HG03025 (cell line): ENCODE measurements at regions not wholly inside any gene's neighbourhood (a gene's known extent, or its start where the extent isn't known, plus 50 kb on each side); places are given as distances from the start of the nearest gene placed in this dataset.
A peak's percentile ranks its signal among the peaks of the same experiment; 100 is the strongest.

Source experiments
- ATAC-seq: cut with Tn5 transposase; IDR thresholded peaks from one replicate; pipeline ENCODE4 v1.9.1; 2021; ENCODE audit warnings: mild to moderate bottlenecking, moderate library complexity; ENCODE audit not compliant: unreplicated experiment, low FRiP score

DNA sequence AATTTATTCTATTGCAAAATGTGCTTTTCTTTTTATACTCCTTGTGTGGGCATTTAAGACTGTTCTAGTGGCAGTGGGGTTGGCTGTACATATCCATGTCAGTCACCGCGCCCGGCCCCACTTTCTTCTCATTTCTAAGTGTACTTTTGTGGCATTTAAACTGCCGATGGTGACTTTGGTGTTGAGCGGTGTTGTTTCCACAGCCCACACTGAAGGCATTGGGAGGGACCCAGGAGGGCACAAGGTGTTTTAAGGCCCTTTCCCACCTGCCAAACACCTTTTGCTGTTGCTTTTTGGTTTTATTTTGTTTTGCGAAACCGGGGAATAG is 369.7 kb downstream of the MTX2 start:
- ATAC-seq, result no peak

GRCh38 chr2:176639671-176640070 is 370.4 kb downstream of the MTX2 start:
- no peak for ATAC-seq

GRCh38 chr2:176641436-176641835 is 372.2 kb downstream of the MTX2 start:
- no peak for ATAC-seq

DNA sequence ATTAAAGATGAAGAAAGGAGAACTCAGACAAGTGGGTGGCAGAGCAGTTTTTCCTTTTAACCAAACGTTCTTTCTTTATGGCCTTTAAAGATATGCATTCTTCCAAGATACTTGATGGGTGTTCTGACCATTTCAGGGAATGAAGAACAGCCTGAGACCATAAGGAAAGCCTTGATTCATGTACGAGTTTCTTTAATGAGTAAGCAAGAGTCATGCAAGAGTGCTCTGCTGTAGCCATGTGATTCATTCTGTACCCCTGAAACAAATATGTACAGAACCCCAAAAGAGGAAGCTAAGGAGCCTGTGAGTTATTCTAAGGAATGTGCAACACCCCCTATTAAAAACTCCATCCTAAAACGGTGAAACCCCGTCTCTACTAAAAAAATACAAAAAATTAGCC is 372.8 kb downstream of the MTX2 start:
- no peak for ATAC-seq

- no peak for ATAC-seq
Measured at GRCh38 chr2:176643646-176644045, 374.4 kb downstream of the MTX2 start.

- ATAC-seq, result no peak
Measured at GRCh38 chr2:176645494-176645893, 376.3 kb downstream of the MTX2 start.

- ATAC-seq, result no peak
Measured at GRCh38 chr2:176646033-176646615, 376.9 kb downstream of the MTX2 start.

DNA sequence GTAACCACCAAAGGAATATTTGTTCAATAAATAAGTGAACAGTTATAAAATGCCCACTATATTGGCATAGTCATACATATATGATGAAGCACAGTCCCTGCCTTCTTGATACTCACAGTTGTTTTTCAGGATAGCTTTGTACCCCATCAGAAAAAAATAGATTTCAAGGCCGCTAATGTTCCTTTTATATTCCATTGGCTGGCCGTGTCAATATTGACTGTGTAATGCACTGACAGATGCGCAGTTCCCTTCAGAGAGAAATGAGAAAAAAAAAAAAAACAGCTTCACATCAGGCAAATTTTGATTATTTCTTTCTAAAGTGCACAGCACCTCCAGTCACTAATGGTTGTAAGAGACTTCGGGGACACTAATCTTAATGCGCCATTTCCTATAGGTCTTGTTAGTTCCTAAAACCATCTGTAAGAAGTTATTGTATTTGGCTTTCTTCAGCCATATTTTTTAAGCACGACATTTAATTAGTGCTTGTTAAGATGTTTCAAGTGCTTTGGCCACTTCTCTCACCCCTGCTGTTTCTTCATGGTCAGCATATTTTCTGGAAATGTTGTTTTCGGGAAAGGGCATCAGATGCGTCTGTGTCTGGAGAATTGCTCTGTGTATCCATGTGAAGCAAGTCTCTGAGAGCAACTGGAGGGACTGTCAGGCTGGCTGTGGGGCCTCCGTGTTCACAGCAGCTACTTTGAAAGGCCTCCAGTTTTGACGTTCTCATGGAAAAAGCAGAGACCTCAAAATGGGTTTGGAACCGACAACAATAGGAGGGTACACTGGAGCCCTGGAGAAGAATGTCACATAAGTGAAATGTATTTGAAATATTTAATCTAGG is 378.3 kb downstream of the MTX2 start:
- ATAC-seq, result no peak

- no peak for ATAC-seq
Measured at GRCh38 chr2:176648700-176649297, 379.6 kb downstream of the MTX2 start.

DNA sequence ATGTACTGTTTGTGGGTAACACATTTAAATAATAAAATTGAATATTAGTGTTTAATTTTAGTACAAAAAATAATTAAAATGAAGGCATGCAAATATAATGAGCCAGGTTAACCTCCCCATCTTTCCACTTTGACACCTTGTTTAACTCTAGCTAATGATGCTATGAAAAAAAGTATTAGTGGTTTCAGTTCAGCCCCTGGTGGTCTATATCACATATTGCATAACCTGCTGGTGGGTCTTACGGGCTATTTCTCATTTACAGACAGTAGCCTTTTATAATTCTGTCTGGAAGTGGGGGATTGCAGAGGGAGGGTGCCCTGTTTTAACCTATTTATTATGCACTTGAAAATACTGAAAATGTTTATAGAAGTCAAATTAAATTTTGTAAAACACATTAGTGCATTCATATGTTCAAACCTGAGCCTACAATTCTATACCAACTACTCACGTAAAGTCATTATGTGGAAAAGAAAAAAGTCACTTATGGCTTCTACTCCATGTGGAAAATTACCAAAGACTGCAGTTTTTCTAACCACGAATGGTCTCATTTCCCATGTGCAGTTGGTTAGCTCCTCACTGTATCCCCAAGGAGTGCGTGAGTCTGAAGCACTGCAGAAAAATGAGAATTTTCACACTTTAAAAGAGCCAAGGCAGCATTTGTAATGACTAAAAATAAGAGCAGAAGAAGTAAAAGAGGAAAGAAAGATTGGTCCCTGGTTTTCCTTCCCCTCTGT is 381.0 kb downstream of the MTX2 start:
- no peak for ATAC-seq

DNA sequence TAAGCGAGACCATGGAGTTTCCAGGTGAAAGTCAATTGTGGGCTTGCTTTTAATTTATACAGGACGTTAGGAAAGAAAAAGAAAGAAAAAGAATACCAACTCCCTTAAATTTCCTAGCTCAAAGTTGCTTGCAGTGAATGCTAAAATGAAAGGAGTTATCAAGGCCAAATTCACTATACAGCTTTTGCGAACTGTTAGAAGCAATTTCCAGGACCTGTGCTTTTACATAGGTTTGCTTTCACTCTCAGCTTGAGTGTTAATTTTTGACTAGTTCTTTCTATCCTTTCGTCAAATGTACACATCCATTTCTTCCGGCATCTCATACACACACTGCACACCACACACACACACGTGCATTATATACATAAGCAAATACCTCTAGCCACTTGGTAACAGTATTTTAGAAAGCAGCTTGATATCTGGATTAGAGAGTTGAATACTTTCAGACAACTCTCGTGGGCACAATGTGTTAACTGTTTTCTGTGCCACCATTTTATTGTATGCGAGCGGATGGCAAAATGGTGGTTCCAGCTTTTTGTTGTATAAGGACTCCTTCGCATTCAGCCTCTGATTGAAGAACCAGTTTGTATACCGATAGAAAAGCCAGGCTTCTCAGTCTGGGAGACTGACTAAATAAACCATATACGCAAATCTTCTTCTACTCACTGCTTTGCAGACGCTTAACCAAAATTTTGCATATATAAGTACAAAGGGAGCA is 381.8 kb downstream of the MTX2 start:
- no peak for ATAC-seq

DNA sequence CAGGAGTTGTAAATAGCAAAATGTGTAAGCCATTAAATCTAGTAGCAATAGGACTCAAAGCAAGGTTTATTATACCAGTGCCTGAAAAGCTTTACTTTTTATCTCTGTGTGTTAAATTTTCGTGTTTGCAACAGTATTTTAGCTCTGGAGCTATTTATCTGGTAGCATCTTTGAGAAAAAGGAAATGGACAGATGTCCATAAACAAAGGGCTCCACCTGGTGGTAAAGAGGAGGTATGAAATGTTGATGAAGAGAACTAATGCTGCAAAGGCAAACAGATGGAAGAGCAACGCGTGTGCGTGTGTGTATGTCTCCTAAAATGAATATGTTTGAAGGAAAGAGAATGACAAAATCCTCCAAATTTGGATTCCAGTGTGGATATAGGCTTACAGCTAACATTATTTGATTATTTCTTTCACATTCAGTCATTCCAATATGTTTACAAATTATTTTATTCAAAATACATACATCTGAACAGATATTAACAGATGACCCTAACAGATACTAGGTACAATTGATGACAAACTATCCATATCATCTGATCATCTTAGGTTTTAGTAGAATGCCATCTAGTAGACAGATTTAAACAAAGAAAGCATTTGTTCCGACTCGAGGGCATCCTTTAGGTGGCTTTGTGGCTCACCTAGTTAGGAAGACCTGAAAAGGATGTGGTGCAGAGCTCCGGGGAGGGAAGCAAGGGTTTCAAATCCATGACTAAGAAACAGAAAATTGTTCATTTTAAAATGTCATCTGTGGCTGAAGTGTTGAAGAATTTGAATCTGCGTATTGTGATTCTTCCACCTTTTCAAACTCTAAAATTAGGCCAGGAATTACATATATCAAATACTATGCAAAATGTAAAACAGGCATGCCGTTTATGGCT is 383.3 kb downstream of the MTX2 start:
- peak; percentile 69 for ATAC-seq

GRCh38 chr2:176653479-176654443 is 384.5 kb downstream of the MTX2 start:
- peak; percentile 81 for ATAC-seq

GRCh38 chr2:176656038-176656775 is 387.0 kb downstream of the MTX2 start:
- no peak for ATAC-seq

- ATAC-seq, result no peak
Measured at GRCh38 chr2:176656776-176657140, 387.5 kb downstream of the MTX2 start.

DNA sequence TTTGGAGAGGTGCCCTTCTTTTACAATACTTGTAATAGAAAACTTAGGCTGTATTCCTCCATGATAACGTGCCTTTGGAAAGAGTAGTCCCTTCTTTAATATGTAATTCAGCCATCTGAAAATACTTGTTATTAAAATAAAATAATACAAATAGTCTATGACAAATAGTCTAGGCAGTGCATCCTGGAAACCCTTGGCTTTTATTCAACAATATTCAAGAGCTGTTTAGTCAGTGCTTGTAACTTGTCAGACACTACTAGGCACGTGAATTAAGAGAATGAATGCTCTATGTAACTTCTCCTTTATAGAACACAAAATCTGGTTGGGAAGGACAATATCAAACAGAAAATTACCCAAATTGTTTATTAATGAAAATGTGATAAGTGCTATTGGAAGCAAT is 388.2 kb downstream of the MTX2 start:
- ATAC-seq, result no peak

DNA sequence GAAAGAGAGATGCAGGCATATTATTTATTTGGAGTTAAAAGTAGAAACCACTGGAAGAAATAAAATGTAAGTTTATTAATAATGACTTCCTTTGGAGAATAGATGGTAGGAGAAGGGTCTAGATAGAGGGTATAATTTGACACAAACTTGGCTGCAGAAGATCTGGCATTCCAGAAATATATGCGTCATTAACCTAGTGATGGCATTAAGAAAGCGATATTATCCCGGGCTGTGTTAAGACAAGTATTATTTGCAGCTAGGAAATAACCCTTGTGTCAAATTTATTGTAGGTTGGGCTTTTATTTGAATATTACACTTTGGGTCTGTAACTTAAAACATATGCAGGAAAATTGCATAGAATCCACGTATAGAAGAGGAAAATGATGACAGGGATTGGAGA is 389.5 kb downstream of the MTX2 start:
- no peak for ATAC-seq

GRCh38 chr2:176662753-176663152 is 393.5 kb downstream of the MTX2 start:
- ATAC-seq, result no peak
